LHCN-M2 (cell line): ENCODE measurements at regions not wholly inside any gene's neighbourhood (a gene's known extent, or its start where the extent isn't known, plus 50 kb on each side); places are given as distances from the start of the nearest gene placed in this dataset.
A peak's percentile ranks its signal among the peaks of the same experiment; 100 is the strongest.

Source experiments
- DNase-seq: peaks from one replicate; pipeline ENCODE4 v3.0.0-alpha.2; 2012; ENCODE audit warnings: low read depth

DNA sequence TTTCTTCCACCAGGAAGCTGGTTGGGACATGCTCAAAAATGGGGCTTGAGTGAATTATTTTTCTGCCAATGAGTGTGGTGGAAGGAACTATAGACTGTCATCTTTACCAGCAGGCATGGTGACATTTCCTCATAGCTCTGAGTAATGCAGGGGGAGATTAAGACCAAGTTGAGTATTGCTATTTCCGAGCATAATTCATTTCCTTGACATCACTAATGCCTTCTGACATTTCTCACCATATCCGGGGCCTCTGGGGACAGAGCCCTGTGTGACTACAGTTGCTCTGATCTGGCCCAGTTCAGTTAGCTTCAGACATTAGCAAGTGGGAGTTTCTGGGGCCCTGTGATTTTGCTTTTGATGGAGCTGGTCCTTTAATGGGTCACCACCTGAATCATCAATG lies 410.4 kb downstream of the MEIS1 start:
- peak; percentile 27 for DNase-seq

GRCh38 chr2:66846887-66847286 lies 412.0 kb downstream of the MEIS1 start:
- DNase-seq: no peak

- no peak for DNase-seq
Observed at GRCh38 chr2:66849153-66849755, 414.3 kb downstream of the MEIS1 start.

- DNase-seq: no peak
Observed at GRCh38 chr2:66850376-66850775, 415.5 kb downstream of the MEIS1 start.

DNA sequence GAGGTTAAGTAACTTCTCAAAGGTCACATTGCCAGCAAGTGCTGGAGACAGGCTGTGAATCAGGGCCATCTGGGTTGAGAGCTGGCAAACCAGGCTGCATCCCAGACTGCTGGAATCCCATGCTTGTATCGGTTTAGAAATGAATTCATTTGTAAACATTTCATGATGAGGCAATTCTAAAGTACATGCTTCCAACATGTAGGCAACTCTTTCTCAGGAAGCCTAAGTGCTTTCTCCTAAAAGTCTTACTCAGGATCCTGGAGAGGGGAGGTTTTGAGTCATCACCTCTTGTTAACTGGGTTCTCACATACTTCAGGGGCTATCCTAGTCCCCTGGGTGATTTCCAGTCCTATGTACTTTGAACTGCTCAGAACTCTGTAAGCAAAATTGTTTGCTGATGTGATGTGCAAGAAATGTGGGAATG lies 416.5 kb downstream of the MEIS1 start:
- DNase-seq: peak; percentile 80

GRCh38 chr2:66852953-66853352 lies 418.0 kb downstream of the MEIS1 start:
- no peak for DNase-seq

DNA sequence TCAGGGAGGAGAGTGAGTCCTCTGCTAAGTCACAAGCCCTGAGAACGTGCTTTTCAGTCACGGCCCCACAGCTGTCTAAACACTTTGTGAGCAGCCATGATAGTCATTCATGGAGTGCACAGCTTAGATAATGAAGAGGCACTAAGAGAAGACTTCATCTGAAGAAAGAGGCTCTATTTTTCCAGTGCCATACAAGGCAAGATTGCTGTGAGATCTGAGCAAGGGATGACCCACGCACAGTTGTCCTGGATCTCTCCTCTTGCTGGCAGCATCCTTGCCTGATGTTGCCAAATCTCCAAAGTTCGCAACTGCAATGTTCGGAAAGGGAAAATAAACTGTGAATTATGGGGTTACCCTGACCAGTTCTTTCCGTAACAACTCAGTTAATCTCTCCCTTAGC lies 418.7 kb downstream of the MEIS1 start:
- peak; percentile 61 for DNase-seq

- peak; percentile 69 for DNase-seq
Observed at GRCh38 chr2:66854298-66854697, 419.4 kb downstream of the MEIS1 start.

DNA sequence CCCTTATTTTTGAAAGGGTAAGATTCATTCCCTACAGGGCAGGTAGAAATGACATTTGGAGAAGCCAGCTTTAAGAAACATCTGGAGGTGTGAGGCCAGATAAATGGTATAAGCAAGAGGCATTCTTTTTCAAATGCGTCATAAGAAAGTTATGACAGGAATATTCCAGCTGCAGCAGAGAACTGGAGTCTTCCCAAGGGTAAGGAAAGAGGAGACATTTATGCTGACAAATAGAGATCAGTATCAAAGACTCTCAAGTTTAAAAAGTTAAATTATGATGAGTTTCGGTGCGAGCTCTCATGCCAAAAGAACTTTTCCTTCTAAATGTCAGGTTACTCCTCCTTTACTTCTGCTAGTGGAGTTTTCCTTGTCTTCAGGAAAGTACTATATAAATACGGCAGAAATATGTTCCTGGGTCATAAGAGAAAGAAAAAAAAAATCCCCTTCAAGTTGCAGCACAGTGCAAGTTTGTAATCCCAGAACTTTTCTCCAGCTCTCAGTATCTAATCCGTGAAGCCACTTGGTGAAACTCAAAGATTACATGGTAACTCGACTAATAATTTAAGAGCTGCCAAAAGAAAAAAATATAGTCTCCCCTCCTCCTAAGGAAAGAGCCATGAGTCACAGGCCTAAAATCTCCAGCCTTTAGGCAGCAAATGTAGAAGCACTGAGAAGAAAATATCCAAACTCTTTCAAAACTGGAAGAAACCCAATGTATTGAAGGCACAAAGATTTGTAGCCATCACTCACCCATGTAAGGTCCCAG lies 428.1 kb downstream of the MEIS1 start:
- DNase-seq: peak; percentile 71

DNA sequence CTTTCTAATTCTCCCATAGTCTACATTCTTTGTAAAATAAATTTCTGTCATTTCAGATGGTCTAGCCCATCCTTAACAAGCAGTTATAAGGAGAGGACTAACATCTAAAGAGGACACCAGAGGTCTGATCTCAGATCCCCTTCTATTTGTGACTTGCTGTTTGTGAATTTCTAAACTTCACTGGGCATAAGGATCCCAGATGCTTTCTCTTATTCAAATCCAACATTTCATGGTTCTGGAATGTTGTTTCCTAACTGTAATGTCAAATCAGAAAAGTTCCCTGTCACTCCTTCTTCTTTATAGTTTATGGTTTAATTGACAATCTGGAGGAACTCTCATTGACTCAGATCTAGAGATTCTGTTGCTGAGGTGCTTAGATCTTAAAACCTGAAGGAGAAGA lies 430.2 kb downstream of the MEIS1 start:
- DNase-seq: no peak

DNA sequence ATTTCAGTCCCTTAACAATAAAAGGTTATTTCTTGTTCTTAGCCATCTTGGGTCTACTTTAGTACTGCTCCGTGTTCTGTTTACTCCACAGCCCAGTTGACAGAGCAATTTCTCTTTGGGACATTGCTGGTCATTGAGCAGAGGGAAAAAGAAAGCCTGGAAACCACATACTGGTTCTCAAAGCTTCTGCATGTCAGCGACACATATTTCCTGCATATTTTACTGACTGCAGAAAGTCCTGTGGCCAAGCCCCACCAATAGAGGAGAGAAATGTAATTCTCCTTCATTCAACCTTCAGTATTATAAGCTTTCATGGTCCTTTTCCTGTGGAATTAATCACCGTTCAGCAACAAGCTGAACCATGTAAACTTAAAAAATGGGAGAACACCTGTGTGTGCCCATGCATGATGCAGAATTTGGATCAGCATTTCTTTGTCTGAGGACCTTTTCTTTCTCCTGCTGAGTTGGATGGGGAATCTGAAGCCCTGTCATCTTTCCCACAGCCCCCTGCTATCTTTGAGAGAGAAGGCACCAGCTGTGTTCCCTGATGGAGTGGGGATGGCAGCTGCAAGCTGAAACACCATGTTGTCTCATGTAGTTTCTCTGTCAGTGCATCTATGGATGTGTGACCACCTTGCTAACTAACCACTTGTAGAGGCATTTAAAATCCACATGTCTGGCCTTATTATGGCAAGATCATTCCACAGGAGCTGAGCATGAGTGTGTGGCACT lies 431.6 kb downstream of the MEIS1 start:
- peak; percentile 53 for DNase-seq

DNA sequence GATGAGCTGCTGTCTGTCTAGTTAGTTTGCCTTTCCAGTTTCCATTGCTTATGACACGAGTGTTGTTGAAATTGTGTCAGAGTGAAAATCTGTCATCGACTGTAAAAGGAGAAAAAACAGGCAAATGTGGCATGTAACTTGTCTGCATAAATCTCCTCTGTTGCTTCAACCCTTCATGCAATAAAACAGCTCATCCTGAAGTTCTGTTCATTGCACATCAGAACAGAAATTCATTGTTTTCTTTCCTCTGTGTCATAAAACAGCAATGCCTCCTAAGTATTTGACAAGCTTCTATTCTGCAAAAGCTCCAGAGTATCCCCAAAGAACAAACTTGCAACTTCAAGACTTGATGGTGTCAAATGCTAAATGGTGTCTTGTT lies 432.1 kb downstream of the MEIS1 start:
- DNase-seq: peak; percentile 27

DNA sequence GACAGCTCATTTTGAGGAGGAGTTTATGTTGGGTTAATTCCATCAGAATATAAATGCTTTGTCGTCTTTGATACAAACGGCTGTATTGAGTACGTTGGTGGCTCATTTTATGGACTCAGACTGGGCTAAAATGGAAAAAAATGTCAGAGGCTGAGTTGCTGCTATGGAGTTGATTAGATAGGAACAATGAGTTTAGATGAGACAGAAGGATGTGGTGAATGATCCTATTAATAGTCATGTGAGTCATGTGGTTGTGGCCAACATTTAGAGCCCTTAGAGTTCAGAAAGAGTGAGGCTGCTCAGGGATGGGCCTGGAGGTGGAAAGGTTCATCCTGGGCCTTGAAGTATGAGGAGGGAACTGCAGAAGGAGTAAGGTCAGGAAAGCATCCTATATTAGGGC lies 434.2 kb downstream of the MEIS1 start:
- DNase-seq: peak; percentile 87

- DNase-seq: no peak
Observed at GRCh38 chr2:66872081-66872985, 437.4 kb downstream of the MEIS1 start.

- DNase-seq: no peak
Observed at GRCh38 chr2:66872986-66873754, 438.2 kb downstream of the MEIS1 start.

GRCh38 chr2:66874411-66874810 lies 439.5 kb downstream of the MEIS1 start:
- no peak for DNase-seq

DNA sequence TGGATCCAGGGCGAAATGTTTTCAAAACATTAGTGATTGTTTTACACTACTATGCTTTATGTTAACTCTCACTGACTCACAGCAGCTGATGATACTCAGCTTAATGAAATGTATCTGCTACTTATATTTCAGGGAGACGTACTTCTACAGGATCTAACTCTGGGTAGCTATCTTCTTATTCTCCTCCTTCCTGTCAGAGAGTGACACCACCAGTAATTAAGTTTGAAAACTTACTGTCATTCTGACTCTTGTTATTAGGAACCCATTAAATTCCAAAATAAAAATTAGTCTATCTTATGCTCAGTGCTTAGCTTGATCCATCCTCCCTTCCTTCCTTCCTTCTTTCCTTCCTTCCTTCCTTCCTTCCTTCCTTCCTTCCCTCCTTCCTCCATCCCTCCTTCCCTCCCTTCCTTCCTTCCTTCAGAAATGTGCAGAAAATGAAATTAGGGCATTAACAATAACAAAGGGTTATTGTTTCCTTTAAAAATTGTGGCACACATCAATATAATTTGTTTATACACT lies 441.1 kb downstream of the MEIS1 start:
- no peak for DNase-seq

DNA sequence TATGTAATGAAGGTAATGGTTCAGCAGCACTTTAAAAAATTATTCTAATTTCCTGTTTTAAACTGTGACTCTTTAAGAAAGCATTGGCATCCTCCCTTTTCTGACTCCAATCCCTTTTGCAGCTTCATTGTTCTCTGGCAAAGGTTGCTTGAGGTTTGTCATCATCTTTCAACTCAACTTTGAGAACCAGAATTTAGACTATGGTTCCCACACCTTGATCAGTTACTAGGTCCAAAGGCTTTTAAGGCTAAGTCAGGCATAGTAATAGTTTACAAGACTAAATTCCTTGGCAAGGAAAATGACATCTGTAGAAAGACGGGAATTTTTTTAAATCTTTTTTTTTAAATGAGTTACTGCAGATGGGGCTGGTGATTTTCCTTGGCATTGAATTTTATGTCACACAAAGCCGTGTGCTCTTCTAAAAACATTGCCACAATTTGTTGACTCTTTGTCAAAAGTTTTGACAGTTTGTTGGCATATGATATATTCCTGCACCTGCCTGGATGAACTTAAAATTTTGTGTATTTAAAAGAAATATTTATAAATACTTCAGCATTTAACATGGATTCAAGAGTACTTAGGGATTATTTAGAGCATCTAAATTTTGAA lies 451.0 kb downstream of the MEIS1 start:
- no peak for DNase-seq

- no peak for DNase-seq
Observed at GRCh38 chr2:66888246-66888645, 453.3 kb downstream of the MEIS1 start.
